Liver (tissue), 8 donors: ENCODE measurements at regions not wholly inside any gene's neighbourhood (a gene's known extent, or its start where the extent isn't known, plus 50 kb on each side); places are given as distances from the start of the nearest gene placed in this dataset.

Experiments used
- DNase-seq: peaks from one replicate; pipeline ENCODE4 v3.0.0-alpha.2; 2017; ENCODE audit warnings: low spot score
- H3K27ac ChIP-seq, 2 donors: one replicate each; pipeline ENCODE4 v1.7.0; 2013; ENCODE audit warnings: inconsistent platforms in 2 of 2, low read length in 2 of 2, control low read depth in 1 of 2, low read depth in 1 of 2, mild to moderate bottlenecking in 1 of 2
- H3K27me3 ChIP-seq, 4 donors: one replicate each; pipeline versions ENCODE4 v1.6.1 to v1.7.0; 2013; ENCODE audit warnings: low read length in 3 of 4, inconsistent platforms in 1 of 4, mild to moderate bottlenecking in 1 of 4, moderate library complexity in 1 of 4; ENCODE audit not compliant: control insufficient read depth in 4 of 4, insufficient read depth in 4 of 4
- H3K36me3 ChIP-seq, 4 donors: one replicate each; pipeline versions ENCODE4 v1.6.1 to v1.7.0; 2013; ENCODE audit warnings: low read length in 3 of 4, mild to moderate bottlenecking in 3 of 4, low read depth in 1 of 4, moderate library complexity in 1 of 4; ENCODE audit not compliant: control insufficient read depth in 4 of 4, insufficient read depth in 3 of 4
- H3K4me1 ChIP-seq, 4 donors: one replicate each; pipeline versions ENCODE4 v1.6.1 to v1.7.0; 2013; ENCODE audit warnings: low read length in 3 of 4, mild to moderate bottlenecking in 3 of 4, moderate library complexity in 1 of 4; ENCODE audit not compliant: control insufficient read depth in 4 of 4, insufficient read depth in 4 of 4
- H3K4me3 ChIP-seq, 3 donors: one replicate each; pipeline versions ENCODE4 v1.6.1 to v1.7.0; 2013; ENCODE audit warnings: low read length in 3 of 3, control low read depth in 1 of 3, low read depth in 1 of 3, mild to moderate bottlenecking in 1 of 3
- H3K9ac ChIP-seq, 2 donors: one replicate each; pipeline ENCODE4 v1.7.0; 2013; ENCODE audit warnings: low read length in 2 of 2, mild to moderate bottlenecking in 2 of 2, moderate library complexity in 2 of 2, control low read depth in 1 of 2, low read depth in 1 of 2
- H3K9me3 ChIP-seq, 4 donors: one replicate each; pipeline versions ENCODE4 v1.6.1 to v1.7.0; 2013; ENCODE audit warnings: low read length in 3 of 4; ENCODE audit not compliant: control insufficient read depth in 4 of 4
- EGR1 ChIP-seq, 2 donors: IDR thresholded peaks; 2 replicates each; pipeline ENCODE4 v1.6.1; 2016 to 2018; ENCODE audit warnings: antibody characterized with exemption in 2 of 2, low read depth in 2 of 2
- FOXA1 ChIP-seq: IDR thresholded peaks from 2 replicates; pipeline ENCODE4 v1.6.1; 2016; ENCODE audit warnings: antibody characterized with exemption
- FOXA2 ChIP-seq: IDR thresholded peaks from 2 replicates; pipeline ENCODE4 v1.6.1; 2016; ENCODE audit warnings: antibody characterized with exemption
- HNF4A ChIP-seq, 2 donors: conservative IDR thresholded peaks; 2 replicates each; pipeline ENCODE4 v1.6.1; 2016; ENCODE audit warnings: antibody characterized with exemption in 2 of 2, mild to moderate bottlenecking in 2 of 2
- JUND ChIP-seq, 2 donors: IDR thresholded peaks; 2 replicates each; pipeline ENCODE4 v1.6.1; 2016; ENCODE audit warnings: antibody characterized with exemption in 2 of 2
- NR2F2 ChIP-seq: IDR thresholded peaks from 2 replicates; pipeline ENCODE4 v1.6.1; 2016; ENCODE audit warnings: antibody characterized with exemption
- RAD21 ChIP-seq, 2 donors: IDR thresholded peaks; 2 replicates each; pipeline ENCODE4 v1.6.1; 2016; ENCODE audit warnings: antibody characterized with exemption in 2 of 2, mild to moderate bottlenecking in 2 of 2
- REST ChIP-seq: IDR thresholded peaks from 2 replicates; pipeline ENCODE4 v1.6.1; 2016; ENCODE audit warnings: antibody characterized with exemption, mild to moderate bottlenecking
- RXRA ChIP-seq, 2 donors: IDR thresholded peaks; 2 replicates each; pipeline ENCODE4 v1.6.1; 2017 to 2018; ENCODE audit warnings: antibody characterized with exemption in 2 of 2, mild to moderate bottlenecking in 1 of 2
- SP1 ChIP-seq: IDR thresholded peaks from 2 replicates; pipeline ENCODE4 v1.6.1; 2018; ENCODE audit warnings: antibody characterized with exemption, mild to moderate bottlenecking
- TAF1 ChIP-seq: conservative IDR thresholded peaks from 2 replicates; pipeline ENCODE4 v1.6.1; 2016; ENCODE audit warnings: antibody characterized with exemption, mild to moderate bottlenecking
- YY1 ChIP-seq: IDR thresholded peaks from 2 replicates; pipeline ENCODE4 v1.6.1; 2016; ENCODE audit warnings: antibody characterized with exemption, mild to moderate bottlenecking
- ZBTB33 ChIP-seq: IDR thresholded peaks from 2 replicates; pipeline ENCODE4 v1.6.1; 2016; ENCODE audit warnings: antibody characterized with exemption
- WGBS: extraction: QIAGEN DNeasy Blood & Tissue Kit; methylation state at CpG from one replicate; pipeline ENCODE4 v1.1.7; 2013; 5-methylcytosine and 5-hydroxymethylcytosine counted together
- TF ChIP-seq, protein P1 (sequence below): IDR thresholded peaks from 2 replicates; pipeline ENCODE4 v1.6.1; 2016; ENCODE audit warnings: antibody characterized with exemption
- TF ChIP-seq, protein P2 (sequence below): fragments of 150-350 bp; IDR thresholded peaks from 2 replicates; pipeline ENCODE4 v1.5.1; 2017; ENCODE audit warnings: improper control_type of control experiment, low read depth, low read length; ENCODE audit not compliant: missing input control
- TF ChIP-seq, protein P3 (sequence below): IDR thresholded peaks from 2 replicates; pipeline ENCODE4 v1.6.1; 2016; ENCODE audit warnings: antibody characterized with exemption
- donor health status: healthy.
- donor health status: healthy.
- donor health status: healthy.
- donor health status: healthy.
- donor health status: healthy.

- no peaks in the 10 kb centered on the region for H3K4me1 ChIP-seq
- no peaks in the 10 kb centered on the region for H3K9me3 ChIP-seq
- no peak for TF ChIP-seq REST
- no peak for TF ChIP-seq TAF1
- no peak for TF ChIP-seq SP1
- no peak for TF ChIP-seq HNF4A (conservative IDR thresholded peaks at IDR 0.05)
- no peak for TF ChIP-seq FOXA1
- TF ChIP-seq, protein P1, sequence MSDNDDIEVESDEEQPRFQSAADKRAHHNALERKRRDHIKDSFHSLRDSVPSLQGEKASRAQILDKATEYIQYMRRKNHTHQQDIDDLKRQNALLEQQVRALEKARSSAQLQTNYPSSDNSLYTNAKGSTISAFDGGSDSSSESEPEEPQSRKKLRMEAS, result no peak
- no peak for TF ChIP-seq ZBTB33
- no peak for TF ChIP-seq NR2F2
- no peak for TF ChIP-seq RXRA (IDR thresholded peaks at IDR 0.05)
- no peak for TF ChIP-seq JUND (IDR thresholded peaks at IDR 0.05)
- TF ChIP-seq, protein P2, sequence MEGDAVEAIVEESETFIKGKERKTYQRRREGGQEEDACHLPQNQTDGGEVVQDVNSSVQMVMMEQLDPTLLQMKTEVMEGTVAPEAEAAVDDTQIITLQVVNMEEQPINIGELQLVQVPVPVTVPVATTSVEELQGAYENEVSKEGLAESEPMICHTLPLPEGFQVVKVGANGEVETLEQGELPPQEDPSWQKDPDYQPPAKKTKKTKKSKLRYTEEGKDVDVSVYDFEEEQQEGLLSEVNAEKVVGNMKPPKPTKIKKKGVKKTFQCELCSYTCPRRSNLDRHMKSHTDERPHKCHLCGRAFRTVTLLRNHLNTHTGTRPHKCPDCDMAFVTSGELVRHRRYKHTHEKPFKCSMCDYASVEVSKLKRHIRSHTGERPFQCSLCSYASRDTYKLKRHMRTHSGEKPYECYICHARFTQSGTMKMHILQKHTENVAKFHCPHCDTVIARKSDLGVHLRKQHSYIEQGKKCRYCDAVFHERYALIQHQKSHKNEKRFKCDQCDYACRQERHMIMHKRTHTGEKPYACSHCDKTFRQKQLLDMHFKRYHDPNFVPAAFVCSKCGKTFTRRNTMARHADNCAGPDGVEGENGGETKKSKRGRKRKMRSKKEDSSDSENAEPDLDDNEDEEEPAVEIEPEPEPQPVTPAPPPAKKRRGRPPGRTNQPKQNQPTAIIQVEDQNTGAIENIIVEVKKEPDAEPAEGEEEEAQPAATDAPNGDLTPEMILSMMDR, result no peak
- TF ChIP-seq EGR1 (IDR thresholded peaks at IDR 0.05; ENCODE audit: low read depth in 2 of 2), result no peak
- TF ChIP-seq YY1, result no peak
- TF ChIP-seq FOXA2, result no peak
- TF ChIP-seq, protein P3, sequence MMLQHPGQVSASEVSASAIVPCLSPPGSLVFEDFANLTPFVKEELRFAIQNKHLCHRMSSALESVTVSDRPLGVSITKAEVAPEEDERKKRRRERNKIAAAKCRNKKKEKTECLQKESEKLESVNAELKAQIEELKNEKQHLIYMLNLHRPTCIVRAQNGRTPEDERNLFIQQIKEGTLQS, result no peak
- 27% methylated on average over 3 of the region's 3 CpGs for WGBS
- no peak overlapping the region for H3K9ac ChIP-seq
- no peaks in the 10 kb centered on the region for H3K36me3 ChIP-seq
- DNase-seq, result no peak
- no peak overlapping the region for H3K4me3 ChIP-seq
- H3K27me3 ChIP-seq, result no peaks in the 10 kb centered on the region
- no peak overlapping the region for H3K27ac ChIP-seq
Measured at GRCh38 chr12:28827861-28828260, 321.2 kb upstream of the FAR2 start.

DNA sequence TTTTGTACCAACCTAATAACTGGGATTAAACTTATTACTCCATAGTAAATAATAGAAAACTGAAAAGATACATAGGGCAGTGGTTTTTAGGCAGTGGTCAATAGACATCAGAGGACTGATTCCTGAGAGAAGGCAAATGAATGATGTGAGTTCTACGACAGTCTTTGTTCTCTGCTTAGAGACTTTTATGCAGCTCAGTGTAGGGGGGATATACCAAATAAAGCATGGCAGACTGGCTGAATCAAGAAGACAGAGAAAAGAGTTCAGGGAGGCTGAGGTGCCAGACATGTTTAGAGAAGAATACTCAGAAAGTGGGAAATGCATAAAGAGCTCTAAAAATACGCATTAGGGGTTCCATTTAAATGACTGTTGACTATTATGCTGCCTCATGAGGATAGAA lies 320.8 kb upstream of the FAR2 start:
- TF ChIP-seq RXRA (IDR thresholded peaks at IDR 0.05) (no peak), SP1 (no peak), NR2F2 (no peak), FOXA1 (no peak), RAD21 (IDR thresholded peaks at IDR 0.05) (no peak), EGR1 (IDR thresholded peaks at IDR 0.05; ENCODE audit: low read depth in 2 of 2) (no peak), HNF4A (conservative IDR thresholded peaks at IDR 0.05) (no peak), REST (no peak), FOXA2 (no peak), TAF1 (no peak), JUND (IDR thresholded peaks at IDR 0.05) (no peak), YY1 (no peak)
- TF ChIP-seq, protein P3, result no peak
- TF ChIP-seq, protein P2, result no peak
- no peaks in the 10 kb centered on the region for H3K27me3 ChIP-seq
- WGBS, result 84% methylated on average over 2 of the region's 2 CpGs
- DNase-seq, result no peak
- H3K4me1 ChIP-seq, result no peaks in the 10 kb centered on the region
- no peak overlapping the region for H3K9ac ChIP-seq
- no peak overlapping the region for H3K4me3 ChIP-seq
- no peaks in the 10 kb centered on the region for H3K9me3 ChIP-seq
- no peak overlapping the region for H3K27ac ChIP-seq
- no peaks in the 10 kb centered on the region for H3K36me3 ChIP-seq
